ENCODE measurements at regions not wholly inside any gene's neighbourhood (a gene's known extent, or its start where the extent isn't known, plus 50 kb on each side); places are given as distances from the start of the nearest gene placed in this dataset.

GRCh38 chr13:44283600-44283999, 90.0 kb upstream of the SERP2 start:
- DNase-seq = no peak

- no peak for DNase-seq
Observed at GRCh38 chr13:44287958-44288357, 85.7 kb upstream of the SERP2 start.

- peak in 3 of 4 experiments; percentile 16 to 24 (median 24) for DNase-seq
Observed at GRCh38 chr13:44292545-44292944, 81.1 kb upstream of the SERP2 start.

- peak in 3 of 4 experiments; percentile 33 to 57 (median 47) for DNase-seq
Observed at GRCh38 chr13:44293374-44293773, 80.2 kb upstream of the SERP2 start.

- peak in 1 of 4 experiments; percentile 13 for DNase-seq
Observed at GRCh38 chr13:44293908-44294735, 79.5 kb upstream of the SERP2 start.

GRCh38 chr13:44294876-44295275, 78.7 kb upstream of the SERP2 start:
- peak; percentile 50 to 76 (median 74) for DNase-seq

- no peak for DNase-seq
Observed at GRCh38 chr13:44296856-44297255, 76.8 kb upstream of the SERP2 start.

GRCh38 chr13:44298314-44298713, 75.3 kb upstream of the SERP2 start:
- no peak for DNase-seq

GRCh38 chr13:44299152-44299943, 74.3 kb upstream of the SERP2 start:
- no peak for DNase-seq

GRCh38 chr13:44300895-44301638, 72.6 kb upstream of the SERP2 start:
- peak; percentile 49 to 74 (median 64) for DNase-seq

- no peak for DNase-seq
Observed at GRCh38 chr13:44301639-44302015, 72.0 kb upstream of the SERP2 start.

- DNase-seq = no peak
Observed at GRCh38 chr13:44302233-44302632, 71.4 kb upstream of the SERP2 start.

GRCh38 chr13:44302940-44303575, 70.6 kb upstream of the SERP2 start:
- no peak for DNase-seq

GRCh38 chr13:44303681-44304432, 69.8 kb upstream of the SERP2 start:
- DNase-seq = no peak

GRCh38 chr13:44304433-44304725, 69.2 kb upstream of the SERP2 start:
- DNase-seq = no peak

GRCh38 chr13:44305286-44305685, 68.3 kb upstream of the SERP2 start:
- no peak for DNase-seq

- peak in 2 of 4 experiments; percentile 12 to 15 for DNase-seq
Observed at GRCh38 chr13:44305917-44306370, 67.7 kb upstream of the SERP2 start.

GRCh38 chr13:44306371-44307192, 67.0 kb upstream of the SERP2 start:
- DNase-seq = peak; percentile 36 to 66 (median 55)

GRCh38 chr13:44307255-44307654, 66.4 kb upstream of the SERP2 start:
- no peak for DNase-seq

- DNase-seq = no peak
Observed at GRCh38 chr13:44307844-44308243, 65.8 kb upstream of the SERP2 start.

- DNase-seq = no peak
Observed at GRCh38 chr13:44308352-44308751, 65.3 kb upstream of the SERP2 start.
